A549 (cell line): ENCODE measurements at regions not wholly inside any gene's neighbourhood (a gene's known extent, or its start where the extent isn't known, plus 50 kb on each side); places are given as distances from the start of the nearest gene placed in this dataset.

Source experiments
- ATAC-seq, 2 experiments: fragments of 200-7000 bp in 1 of 2; fragments of >200 bp in 1 of 2; cut with Nextera tagmentation in 1 of 2; cut with Tn5 transposase in 1 of 2; 3 replicates each; pipeline versions ENCODE4 v1.8.0 to v1.9.1; 2018 to 2020; ENCODE audit warnings: mild to moderate bottlenecking in 1 of 2, moderate library complexity in 1 of 2
- CTCF ChIA-PET: fragments of 300-600 bp; sonication (Branson Sonifier 250); formaldehyde crosslinking; extraction: SDS; loops from one replicate; lab custom pipeline; 2021; ENCODE audit warnings: antibody characterized with exemption, inconsistent platforms; lab: Yijun Ruan, JAX
- POLR2A ChIA-PET: fragments of 350-600 bp; formaldehyde crosslinking; extraction: SDS; loops from one replicate; lab custom pipeline; 2021; ENCODE audit warnings: antibody characterized with exemption, inconsistent platforms; lab: Yijun Ruan, JAX
- DNase-seq, 2 experiments: peaks; one replicate each; pipeline versions ENCODE4 v3.0.0 to v3.0.0-alpha.2; 2011 to 2016; ENCODE audit warnings: low read depth in 1 of 2, low spot score in 1 of 2
- FAIRE-seq: peaks from 2 replicates; lab custom pipeline; 2011; peaks lifted over from hg19 to GRCh38; lab: Jason Lieb, UNC
- H3K27ac ChIP-seq, 2 experiments: fragments of >200 bp; sonication (Bioruptor Twin); formaldehyde crosslinking; 3 replicates each; pipeline ENCODE4 v1.5.1; 2016 to 2017
- H3K4me1 ChIP-seq: fragments of >200 bp; sonication (Bioruptor Twin); formaldehyde crosslinking; 3 replicates; pipeline ENCODE4 v1.6.1; 2016
- H3K4me2 ChIP-seq: fragments of >200 bp; sonication (Bioruptor Twin); formaldehyde crosslinking; 3 replicates; pipeline ENCODE4 v1.6.1; 2016
- H3K4me3 ChIP-seq: fragments of >200 bp; sonication (Bioruptor Twin); formaldehyde crosslinking; 3 replicates; pipeline ENCODE4 v1.5.1; 2016
- H3K9me3 ChIP-seq: fragments of >200 bp; sonication (Bioruptor Twin); formaldehyde crosslinking; 3 replicates; pipeline ENCODE4 v1.6.1; 2016
- CHD2 ChIP-seq: fragments of 150-350 bp; IDR thresholded peaks from 2 replicates; pipeline ENCODE4 v1.6.1; 2014; ENCODE audit warnings: low read length; ENCODE audit not compliant: partially characterized antibody
- EHF ChIP-seq: fragments of 250-450 bp; sonication (Bioruptor Pico); IDR thresholded peaks from 2 replicates; pipeline ENCODE4 v1.5.0; 2020; ENCODE audit warnings: mild to moderate bottlenecking
- EP300 ChIP-seq, 2 experiments: fragments of >200 bp; sonication (Bioruptor Twin); formaldehyde crosslinking; IDR thresholded peaks; 2 replicates in 1 of 2; 3 replicates in 1 of 2; pipeline ENCODE4 v1.6.1; 2016 to 2017
- FOSB ChIP-seq: fragments of 250-450 bp; sonication (Bioruptor Pico); IDR thresholded peaks from 2 replicates; pipeline ENCODE4 v1.5.0; 2020; ENCODE audit warnings: mild to moderate bottlenecking, moderate library complexity
- FOSL2 ChIP-seq, 2 experiments: fragments of 450-650 bp in 1 of 2; fragments of >200 bp in 1 of 2; sonication (Bioruptor Twin) in 1 of 2; formaldehyde crosslinking; IDR thresholded peaks; 2 replicates each; pipeline versions ENCODE4 v1.5.0 to v1.6.1; 2016 to 2020; ENCODE audit warnings: mild to moderate bottlenecking in 1 of 2, moderate library complexity in 1 of 2
- FOXS1 ChIP-seq: fragments of 250-450 bp; sonication (Bioruptor Pico); IDR thresholded peaks from 2 replicates; pipeline ENCODE4 v1.5.0; 2020; ENCODE audit warnings: mild to moderate bottlenecking, moderate library complexity
- HDAC2 ChIP-seq: fragments of 200-600 bp; sonication (generic); IDR thresholded peaks from 2 replicates; pipeline ENCODE4 v1.6.1; 2016
- HEYL ChIP-seq: fragments of 250-450 bp; sonication (Bioruptor Pico); IDR thresholded peaks from 2 replicates; pipeline ENCODE4 v1.8.0; 2021; ENCODE audit warnings: mild to moderate bottlenecking, moderate library complexity
- KDM1A ChIP-seq: fragments of 200-600 bp; sonication (generic); IDR thresholded peaks from 2 replicates; pipeline ENCODE4 v1.6.1; 2016; ENCODE audit warnings: low read depth, mild to moderate bottlenecking
- KDM5A ChIP-seq: fragments of 200-600 bp; sonication (generic); IDR thresholded peaks from 2 replicates; pipeline ENCODE4 v1.6.1; 2016; ENCODE audit warnings: antibody characterized with exemption, mild to moderate bottlenecking
- MAZ ChIP-seq: fragments of 150-350 bp; IDR thresholded peaks from 2 replicates; pipeline ENCODE4 v1.6.1; 2014; ENCODE audit warnings: antibody characterized with exemption, low read depth, low read length, borderline replicate concordance
- NR3C1 ChIP-seq: fragments of >200 bp; sonication (Bioruptor Twin); formaldehyde crosslinking; IDR thresholded peaks from 3 replicates; pipeline ENCODE4 v1.6.1; 2017
- RAD21 ChIP-seq, 2 experiments: fragments of >200 bp in 1 of 2; sonication (Bioruptor Twin) in 1 of 2; formaldehyde crosslinking in 1 of 2; IDR thresholded peaks in 1 of 2; conservative IDR thresholded peaks in 1 of 2; 2 replicates in 1 of 2; 3 replicates in 1 of 2; pipeline ENCODE4 v1.6.1; 2012 to 2018; ENCODE audit warnings: inconsistent platforms in 1 of 2
- RNF2 ChIP-seq: fragments of 200-600 bp; sonication (generic); IDR thresholded peaks from 2 replicates; pipeline ENCODE4 v1.6.1; 2016; ENCODE audit warnings: low read depth, mild to moderate bottlenecking, antibody characterized with exemption, moderate library complexity, borderline replicate concordance
- TFCP2L1 ChIP-seq: fragments of 250-450 bp; sonication (Bioruptor Pico); IDR thresholded peaks from 2 replicates; pipeline ENCODE4 v1.5.0; 2021; ENCODE audit warnings: mild to moderate bottlenecking
- ZFP36 ChIP-seq: fragments of 450-650 bp; IDR thresholded peaks from 2 replicates; pipeline ENCODE4 v1.6.1; 2014; ENCODE audit warnings: borderline replicate concordance; ENCODE audit not compliant: partially characterized antibody
- ZNF302 ChIP-seq: fragments of 250-450 bp; sonication (Bioruptor Pico); IDR thresholded peaks from 2 replicates; pipeline ENCODE4 v1.9.0; 2021; ENCODE audit warnings: inconsistent platforms, mild to moderate bottlenecking, moderate library complexity
- ZSCAN20 ChIP-seq: fragments of 250-450 bp; sonication (Bioruptor Pico); IDR thresholded peaks from 2 replicates; pipeline ENCODE4 v1.8.0; 2022; ENCODE audit warnings: mild to moderate bottlenecking, moderate library complexity
- WGBS: methylation state at CpG from one replicate; pipeline ENCODE4 v1.1.6; 2017; ENCODE audit errors: missing lambda C conversion rate; 5-methylcytosine and 5-hydroxymethylcytosine counted together
- TF ChIP-seq, protein P1 (sequence below): IDR thresholded peaks from 2 replicates; pipeline ENCODE4 v1.6.1; 2012
- TF ChIP-seq, protein P2 (sequence below): IDR thresholded peaks from 2 replicates; pipeline ENCODE4 v1.6.1; 2012; ENCODE audit warnings: low read depth, borderline replicate concordance
- TF ChIP-seq, protein P3 (sequence below): fragments of >200 bp; sonication (Bioruptor Twin); formaldehyde crosslinking; IDR thresholded peaks from 2 replicates; pipeline ENCODE4 v1.6.1; 2016
- TF ChIP-seq, protein P4 (sequence below): fragments of 250-450 bp; sonication (Bioruptor Pico); IDR thresholded peaks from 2 replicates; pipeline ENCODE4 v1.5.0; 2020; ENCODE audit warnings: low read depth, mild to moderate bottlenecking, moderate library complexity
- TF ChIP-seq, protein P5 (sequence below): fragments of >200 bp; sonication (Bioruptor Twin); formaldehyde crosslinking; IDR thresholded peaks from 3 replicates; pipeline ENCODE4 v1.5.1; 2016
- TF ChIP-seq, protein P6 (sequence below): fragments of 250-450 bp; sonication (Bioruptor Pico); IDR thresholded peaks from 2 replicates; pipeline ENCODE4 v1.5.0; 2021; ENCODE audit warnings: mild to moderate bottlenecking, moderate library complexity, borderline replicate concordance

DNA sequence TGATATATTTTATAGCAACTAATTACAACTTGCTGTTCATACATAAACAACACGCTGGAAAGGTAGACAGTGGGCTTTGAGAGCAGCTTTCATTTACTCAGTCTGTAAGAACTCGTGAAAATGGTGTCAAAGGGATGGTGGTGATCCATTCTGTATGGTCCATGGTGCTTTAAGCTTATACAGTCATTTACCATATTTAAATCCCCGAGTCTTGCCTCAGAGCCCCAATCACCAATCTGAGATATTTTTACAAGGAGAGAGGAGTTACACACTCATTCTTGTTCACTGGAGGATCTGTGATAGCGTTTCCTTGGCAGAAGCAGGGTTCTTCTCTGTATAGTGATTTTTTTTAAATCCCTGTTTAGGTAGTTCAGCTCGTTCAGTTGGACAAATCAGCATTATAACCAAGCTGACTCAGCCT, 694.6 kb downstream of the USP25 start:
- ChIA-PET CTCF (no interaction called here), POLR2A (no interaction called here)
- no peak overlapping the region for H3K27ac ChIP-seq
- TF ChIP-seq CHD2 = no peak
- TF ChIP-seq, protein P1, sequence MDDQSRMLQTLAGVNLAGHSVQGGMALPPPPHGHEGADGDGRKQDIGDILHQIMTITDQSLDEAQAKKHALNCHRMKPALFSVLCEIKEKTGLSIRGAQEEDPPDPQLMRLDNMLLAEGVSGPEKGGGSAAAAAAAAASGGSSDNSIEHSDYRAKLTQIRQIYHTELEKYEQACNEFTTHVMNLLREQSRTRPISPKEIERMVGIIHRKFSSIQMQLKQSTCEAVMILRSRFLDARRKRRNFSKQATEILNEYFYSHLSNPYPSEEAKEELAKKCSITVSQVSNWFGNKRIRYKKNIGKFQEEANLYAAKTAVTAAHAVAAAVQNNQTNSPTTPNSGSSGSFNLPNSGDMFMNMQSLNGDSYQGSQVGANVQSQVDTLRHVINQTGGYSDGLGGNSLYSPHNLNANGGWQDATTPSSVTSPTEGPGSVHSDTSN = no peak
- no peak for TF ChIP-seq HDAC2
- no peak for TF ChIP-seq FOXS1 (CRISPR knock-in tag)
- no peak for TF ChIP-seq TFCP2L1 (CRISPR knock-in tag)
- no peak for TF ChIP-seq ZFP36
- H3K4me1 ChIP-seq = peaks cover 9% of the 10 kb centered on the region; the same call in 2 of the 3 replicates
- no peaks in the 10 kb centered on the region for H3K9me3 ChIP-seq
- peak in 1 of 2 experiments; percentile 48; a peak in 2 of 6 replicates for ATAC-seq
- peak in 1 of 2 experiments; percentile 7 for DNase-seq
- peak overlapping the region; percentile 61 for H3K4me2 ChIP-seq
- FAIRE-seq = no peak
- no peak overlapping the region for H3K4me3 ChIP-seq
- 39% methylated on average over 5 of the region's 5 CpGs for WGBS

DNA sequence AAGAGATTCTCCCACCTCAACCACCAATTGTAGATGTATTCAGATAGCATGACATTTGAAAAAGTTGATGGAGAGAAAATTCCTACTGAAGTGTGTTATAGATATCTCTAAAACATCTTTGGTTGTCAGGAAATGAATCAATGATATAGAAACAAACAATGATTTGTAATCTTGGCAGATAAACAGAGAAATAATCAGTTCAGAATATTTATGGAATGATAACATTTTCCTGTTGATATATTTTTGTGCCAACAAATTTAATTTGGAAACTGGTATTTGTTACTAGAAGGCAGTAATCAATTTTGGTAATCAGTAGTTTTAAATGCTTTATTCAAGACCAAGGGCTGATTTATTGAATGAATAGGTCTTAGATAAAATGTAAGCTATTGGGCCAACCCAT, 695.6 kb downstream of the USP25 start:
- DNase-seq (no peak), ATAC-seq (no peak), FAIRE-seq (no peak)
- no peak overlapping the region for H3K27ac ChIP-seq
- H3K4me2 ChIP-seq = no peak overlapping the region
- TF ChIP-seq ZNF302 (CRISPR knock-in tag) (no peak), FOXS1 (CRISPR knock-in tag) (no peak), FOSB (CRISPR knock-in tag) (no peak), RAD21 (conservative IDR thresholded peaks at IDR 0.05 in 1 of 2, IDR thresholded peaks at IDR 0.05 in 1 of 2) (no peak), ZFP36 (no peak), EHF (CRISPR knock-in tag) (no peak)
- TF ChIP-seq, protein P2, sequence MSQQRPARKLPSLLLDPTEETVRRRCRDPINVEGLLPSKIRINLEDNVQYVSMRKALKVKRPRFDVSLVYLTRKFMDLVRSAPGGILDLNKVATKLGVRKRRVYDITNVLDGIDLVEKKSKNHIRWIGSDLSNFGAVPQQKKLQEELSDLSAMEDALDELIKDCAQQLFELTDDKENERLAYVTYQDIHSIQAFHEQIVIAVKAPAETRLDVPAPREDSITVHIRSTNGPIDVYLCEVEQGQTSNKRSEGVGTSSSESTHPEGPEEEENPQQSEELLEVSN = no peak
- TF ChIP-seq, protein P3, sequence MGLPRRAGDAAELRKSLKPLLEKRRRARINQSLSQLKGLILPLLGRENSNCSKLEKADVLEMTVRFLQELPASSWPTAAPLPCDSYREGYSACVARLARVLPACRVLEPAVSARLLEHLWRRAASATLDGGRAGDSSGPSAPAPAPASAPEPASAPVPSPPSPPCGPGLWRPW = no peak
- H3K4me3 ChIP-seq = no peak overlapping the region
- POLR2A ChIA-PET = no interaction called here
- peaks cover 9% of the 10 kb centered on the region; the same call in 2 of the 3 replicates for H3K4me1 ChIP-seq
- no peaks in the 10 kb centered on the region for H3K9me3 ChIP-seq
- CTCF ChIA-PET = no interaction called here

DNA sequence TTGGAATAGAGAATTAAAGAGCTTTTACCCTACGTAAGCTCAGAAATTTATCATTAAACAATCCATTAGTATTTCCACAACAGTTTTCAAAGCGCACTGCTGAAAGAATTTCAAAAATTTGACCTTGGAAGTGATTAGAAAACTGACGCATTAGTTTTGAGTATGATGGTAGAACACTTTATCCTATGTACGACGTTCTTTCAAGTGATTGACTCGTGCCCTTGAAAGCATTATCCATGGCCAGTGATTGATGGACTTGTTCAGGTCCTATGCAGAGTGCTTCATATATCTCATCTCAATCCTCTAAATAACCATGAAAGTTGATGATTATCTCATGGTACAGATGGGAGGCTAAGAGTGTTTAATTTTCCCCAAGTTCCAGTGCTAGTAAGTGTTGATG, 697.2 kb downstream of the USP25 start:
- ATAC-seq (no peak), DNase-seq (no peak), FAIRE-seq (no peak)
- no peaks in the 10 kb centered on the region for H3K9me3 ChIP-seq
- no peak overlapping the region for H3K4me2 ChIP-seq
- H3K4me1 ChIP-seq = peaks cover 9% of the 10 kb centered on the region; the same call in 2 of the 3 replicates
- H3K27ac ChIP-seq = no peak overlapping the region
- ChIA-PET CTCF (no interaction called here), POLR2A (no interaction called here)
- H3K4me3 ChIP-seq = no peak overlapping the region
- TF ChIP-seq KDM1A = no peak
- TF ChIP-seq, protein P4, sequence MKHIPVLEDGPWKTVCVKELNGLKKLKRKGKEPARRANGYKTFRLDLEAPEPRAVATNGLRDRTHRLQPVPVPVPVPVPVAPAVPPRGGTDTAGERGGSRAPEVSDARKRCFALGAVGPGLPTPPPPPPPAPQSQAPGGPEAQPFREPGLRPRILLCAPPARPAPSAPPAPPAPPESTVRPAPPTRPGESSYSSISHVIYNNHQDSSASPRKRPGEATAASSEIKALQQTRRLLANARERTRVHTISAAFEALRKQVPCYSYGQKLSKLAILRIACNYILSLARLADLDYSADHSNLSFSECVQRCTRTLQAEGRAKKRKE (CRISPR knock-in tag) = no peak
- no peak for TF ChIP-seq FOSL2 (IDR thresholded peaks at IDR 0.05)
- no peak for TF ChIP-seq FOSL2 (CRISPR knock-in tag; IDR thresholded peaks at IDR 0.05)
- TF ChIP-seq, protein P3 = no peak
- TF ChIP-seq, protein P5, sequence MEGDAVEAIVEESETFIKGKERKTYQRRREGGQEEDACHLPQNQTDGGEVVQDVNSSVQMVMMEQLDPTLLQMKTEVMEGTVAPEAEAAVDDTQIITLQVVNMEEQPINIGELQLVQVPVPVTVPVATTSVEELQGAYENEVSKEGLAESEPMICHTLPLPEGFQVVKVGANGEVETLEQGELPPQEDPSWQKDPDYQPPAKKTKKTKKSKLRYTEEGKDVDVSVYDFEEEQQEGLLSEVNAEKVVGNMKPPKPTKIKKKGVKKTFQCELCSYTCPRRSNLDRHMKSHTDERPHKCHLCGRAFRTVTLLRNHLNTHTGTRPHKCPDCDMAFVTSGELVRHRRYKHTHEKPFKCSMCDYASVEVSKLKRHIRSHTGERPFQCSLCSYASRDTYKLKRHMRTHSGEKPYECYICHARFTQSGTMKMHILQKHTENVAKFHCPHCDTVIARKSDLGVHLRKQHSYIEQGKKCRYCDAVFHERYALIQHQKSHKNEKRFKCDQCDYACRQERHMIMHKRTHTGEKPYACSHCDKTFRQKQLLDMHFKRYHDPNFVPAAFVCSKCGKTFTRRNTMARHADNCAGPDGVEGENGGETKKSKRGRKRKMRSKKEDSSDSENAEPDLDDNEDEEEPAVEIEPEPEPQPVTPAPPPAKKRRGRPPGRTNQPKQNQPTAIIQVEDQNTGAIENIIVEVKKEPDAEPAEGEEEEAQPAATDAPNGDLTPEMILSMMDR = no peak
- no peak for TF ChIP-seq EP300 (IDR thresholded peaks at IDR 0.05)
- no peak for TF ChIP-seq RNF2
- TF ChIP-seq, protein P6, sequence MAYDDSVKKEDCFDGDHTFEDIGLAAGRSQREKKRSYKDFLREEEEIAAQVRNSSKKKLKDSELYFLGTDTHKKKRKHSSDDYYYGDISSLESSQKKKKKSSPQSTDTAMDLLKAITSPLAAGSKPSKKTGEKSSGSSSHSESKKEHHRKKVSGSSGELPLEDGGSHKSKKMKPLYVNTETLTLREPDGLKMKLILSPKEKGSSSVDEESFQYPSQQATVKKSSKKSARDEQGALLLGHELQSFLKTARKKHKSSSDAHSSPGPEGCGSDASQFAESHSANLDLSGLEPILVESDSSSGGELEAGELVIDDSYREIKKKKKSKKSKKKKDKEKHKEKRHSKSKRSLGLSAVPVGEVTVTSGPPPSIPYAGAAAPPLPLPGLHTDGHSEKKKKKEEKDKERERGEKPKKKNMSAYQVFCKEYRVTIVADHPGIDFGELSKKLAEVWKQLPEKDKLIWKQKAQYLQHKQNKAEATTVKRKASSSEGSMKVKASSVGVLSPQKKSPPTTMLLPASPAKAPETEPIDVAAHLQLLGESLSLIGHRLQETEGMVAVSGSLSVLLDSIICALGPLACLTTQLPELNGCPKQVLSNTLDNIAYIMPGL (CRISPR knock-in tag) = no peak
- no peak for TF ChIP-seq HEYL (CRISPR knock-in tag)
- TF ChIP-seq NR3C1 = no peak
- no peak for TF ChIP-seq KDM5A
- no peak for TF ChIP-seq CHD2
- no peak for TF ChIP-seq MAZ
- TF ChIP-seq HDAC2 = no peak
- no peak for TF ChIP-seq ZSCAN20 (CRISPR knock-in tag)
- TF ChIP-seq RAD21 (conservative IDR thresholded peaks at IDR 0.05 in 1 of 2, IDR thresholded peaks at IDR 0.05 in 1 of 2) = no peak
- 74% methylated on average over 6 of the region's 6 CpGs for WGBS
